Renal pelvis (tissue), 1 donor: ENCODE measurements at regions not wholly inside any gene's neighbourhood (a gene's known extent, or its start where the extent isn't known, plus 50 kb on each side); places are given as distances from the start of the nearest gene placed in this dataset.
A peak's percentile ranks its signal among the peaks of the same experiment; 100 is the strongest.
"Not testable (repeated sequence)": the region's sequence is repeated elsewhere in the genome, so short reads cannot be mapped to it uniquely, and the experiment has no call there.

Source experiments
- DNase-seq: peaks from one replicate; pipeline ENCODE4 v3.0.0-alpha.2; 2013

GRCh38 chr10:61047788-61048560 lies 104.0 kb upstream of the RHOBTB1 start:
- no peak for DNase-seq

DNA sequence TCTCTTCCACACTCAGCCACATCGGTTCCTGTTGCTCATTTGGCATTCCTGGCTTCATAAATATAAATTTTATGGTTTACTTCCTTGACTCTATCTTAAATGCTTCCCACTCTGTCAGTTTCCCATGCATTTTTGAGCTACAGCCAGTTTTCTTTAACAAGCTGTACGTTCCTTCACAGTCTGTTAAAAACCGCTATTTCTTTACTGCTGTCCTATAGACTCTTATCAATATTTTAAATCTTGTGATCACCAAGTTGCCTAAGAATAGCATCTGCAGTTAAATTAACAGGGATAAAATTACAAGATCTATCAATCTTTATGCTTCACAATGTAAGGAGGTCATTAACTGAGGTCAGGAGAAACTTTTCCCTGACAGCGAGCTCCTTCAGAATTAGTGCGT lies 103.1 kb upstream of the RHOBTB1 start:
- peak; percentile 69 for DNase-seq

- DNase-seq, result not testable (repeated sequence)
Measured at GRCh38 chr10:61045480-61045879, 101.5 kb upstream of the RHOBTB1 start.

- DNase-seq, result no peak
Measured at GRCh38 chr10:61042533-61042932, 98.5 kb upstream of the RHOBTB1 start.

- no peak for DNase-seq
Measured at GRCh38 chr10:61040399-61041016, 96.5 kb upstream of the RHOBTB1 start.

- DNase-seq, result no peak
Measured at GRCh38 chr10:61039868-61040267, 95.9 kb upstream of the RHOBTB1 start.

- not testable (repeated sequence) for DNase-seq
Measured at GRCh38 chr10:61037261-61037830, 93.4 kb upstream of the RHOBTB1 start.

DNA sequence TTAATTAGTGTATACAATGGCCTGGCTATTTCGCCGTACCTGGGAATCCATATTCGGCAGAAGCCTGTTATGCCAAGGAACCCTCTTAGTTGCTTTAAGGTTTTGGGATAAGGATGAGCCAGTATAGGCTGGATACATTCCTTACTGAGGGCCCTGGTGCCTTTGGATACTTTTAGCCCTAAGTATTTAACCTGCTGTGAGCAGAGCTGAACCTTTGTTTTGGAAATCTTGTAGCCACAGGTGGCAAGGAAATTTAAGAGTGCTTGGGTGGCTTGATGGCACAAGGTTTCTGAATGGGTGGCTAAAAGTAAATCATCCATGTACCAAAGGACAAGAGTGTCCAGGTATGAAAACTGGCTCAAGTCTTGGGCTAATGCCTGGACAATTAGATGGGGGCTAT lies 92.2 kb upstream of the RHOBTB1 start:
- not testable (repeated sequence) for DNase-seq

DNA sequence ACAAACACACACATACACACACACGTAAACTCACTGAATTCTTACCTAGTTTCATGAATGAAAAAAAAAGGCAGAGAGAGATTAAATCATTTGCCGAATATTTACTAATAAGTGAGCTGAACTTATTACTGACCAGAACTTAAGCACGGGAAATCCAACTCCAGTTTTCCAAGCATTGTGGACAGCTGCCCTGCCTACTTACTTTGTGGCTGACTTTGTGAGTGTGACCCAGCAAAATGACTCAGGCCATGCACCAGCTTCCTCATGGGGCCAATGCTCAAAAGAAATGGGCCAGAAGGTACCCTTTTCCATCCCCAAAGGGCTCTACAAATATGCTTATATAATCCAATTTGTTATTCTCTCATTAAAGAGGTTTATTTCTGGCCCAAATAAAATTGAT lies 87.4 kb upstream of the RHOBTB1 start:
- no peak for DNase-seq

GRCh38 chr10:61029411-61029810 lies 85.4 kb upstream of the RHOBTB1 start:
- no peak for DNase-seq

- no peak for DNase-seq
Measured at GRCh38 chr10:61028861-61029361, 84.9 kb upstream of the RHOBTB1 start.

DNA sequence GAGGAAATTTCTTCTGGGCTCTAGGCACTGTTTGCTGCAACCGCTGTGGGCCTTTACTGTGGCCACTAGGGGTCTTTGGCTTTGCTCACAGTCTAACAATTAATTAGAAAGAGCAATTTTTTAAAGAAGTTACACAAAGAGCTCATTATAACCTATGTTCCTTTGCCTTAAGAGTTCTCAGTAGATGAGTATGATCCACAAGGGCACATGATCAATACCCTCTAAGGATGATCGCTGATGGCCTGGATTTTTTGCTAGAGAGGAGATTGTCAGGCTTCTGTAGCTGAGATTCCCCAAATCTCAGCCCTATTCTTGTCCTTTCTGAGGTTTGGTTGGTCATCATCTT lies 80.8 kb upstream of the RHOBTB1 start:
- DNase-seq, result no peak

- DNase-seq, result no peak
Measured at GRCh38 chr10:61024151-61024855, 80.3 kb upstream of the RHOBTB1 start.

- DNase-seq, result no peak
Measured at GRCh38 chr10:61023053-61023452, 79.1 kb upstream of the RHOBTB1 start.

GRCh38 chr10:61021926-61022325 lies 77.9 kb upstream of the RHOBTB1 start:
- no peak for DNase-seq

DNA sequence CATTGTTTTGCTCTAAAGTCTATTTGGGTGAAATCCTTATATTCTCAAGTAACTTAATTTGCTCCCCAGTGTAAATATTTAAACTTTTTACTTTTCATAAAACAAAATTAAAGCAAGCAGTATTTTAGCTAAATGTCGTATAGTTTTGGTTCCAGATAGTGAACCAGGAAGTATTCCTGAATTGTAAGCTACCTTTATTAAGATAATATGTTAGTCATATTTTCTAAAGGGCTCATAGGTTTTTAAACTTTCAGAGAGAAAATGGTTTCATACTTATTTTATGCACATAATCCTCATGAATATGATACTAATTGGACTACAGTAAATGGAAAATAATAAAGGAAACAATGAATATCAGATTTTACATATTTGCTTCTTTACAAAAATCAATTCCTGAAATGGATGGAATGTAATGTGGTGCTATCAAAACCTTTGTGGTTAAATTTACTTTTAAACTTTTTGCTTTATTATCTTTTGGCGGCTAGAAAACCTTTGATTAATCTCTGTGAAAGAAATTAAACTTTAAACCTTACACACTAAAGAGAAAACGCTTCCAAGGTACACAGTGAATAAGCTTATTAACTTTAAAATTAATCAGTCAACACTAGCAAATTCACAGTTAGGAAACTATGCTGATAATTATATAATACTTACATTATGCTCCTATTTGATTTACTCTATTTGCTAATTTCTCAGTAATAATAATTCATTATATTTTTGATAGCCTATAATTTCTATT lies 76.6 kb upstream of the RHOBTB1 start:
- DNase-seq, result no peak

DNA sequence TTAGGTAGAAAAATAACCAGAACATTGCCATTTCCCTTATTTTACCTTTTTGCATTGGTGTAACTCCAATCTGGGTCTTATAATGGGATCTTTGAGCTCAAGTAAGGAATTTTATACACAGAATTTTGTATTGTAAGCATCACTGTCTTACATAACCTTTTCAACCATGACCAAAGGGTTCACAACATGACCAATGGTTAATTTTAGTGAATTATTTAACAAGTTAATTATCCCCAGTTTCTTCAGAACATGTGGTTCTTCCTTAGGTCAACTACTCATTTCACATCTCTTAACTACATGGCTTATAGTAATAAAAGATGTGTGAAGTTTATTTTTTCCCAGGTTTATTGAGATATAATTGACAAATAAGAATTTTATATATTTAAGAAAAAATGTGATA lies 74.2 kb upstream of the RHOBTB1 start:
- no peak for DNase-seq

DNA sequence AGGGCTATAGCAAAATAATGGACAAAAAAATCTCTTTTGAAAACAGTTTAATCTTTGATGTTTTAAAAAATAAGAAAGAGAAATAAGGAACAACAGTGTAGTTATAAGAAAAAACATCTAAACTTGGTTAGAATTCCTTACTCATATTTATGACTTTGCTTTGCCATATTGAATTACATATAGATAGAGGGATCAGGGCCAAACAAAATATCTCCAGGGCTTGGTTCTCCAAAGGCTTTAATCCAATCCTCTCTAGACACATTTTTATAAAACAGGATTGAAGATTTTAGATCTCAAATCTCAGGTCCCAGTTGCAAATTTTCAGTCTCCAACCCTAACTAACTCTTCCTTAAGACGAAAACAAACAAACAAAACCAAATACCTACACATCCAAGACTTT lies 72.6 kb upstream of the RHOBTB1 start:
- no peak for DNase-seq

DNA sequence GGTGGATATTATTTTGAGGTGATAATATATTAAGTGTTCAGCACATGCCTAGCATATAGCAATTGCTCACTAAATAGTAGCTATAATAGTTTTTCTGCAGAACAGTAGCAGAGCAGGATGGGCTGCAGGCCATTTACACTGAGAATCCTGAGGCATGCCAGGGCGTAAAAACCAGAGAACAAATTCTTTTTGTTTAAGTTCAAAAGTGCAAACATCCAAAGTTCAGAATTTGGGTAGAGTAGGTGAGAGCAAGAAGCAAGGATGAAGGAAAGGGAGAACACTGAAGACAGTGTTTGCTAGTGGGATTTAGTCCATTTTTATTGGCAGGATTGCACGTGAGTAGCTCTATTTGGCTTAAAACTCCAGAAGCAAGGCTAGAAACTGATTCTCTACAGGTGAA lies 72.0 kb upstream of the RHOBTB1 start:
- DNase-seq, result no peak

- DNase-seq, result no peak
Measured at GRCh38 chr10:61010863-61011262, 66.9 kb upstream of the RHOBTB1 start.

DNA sequence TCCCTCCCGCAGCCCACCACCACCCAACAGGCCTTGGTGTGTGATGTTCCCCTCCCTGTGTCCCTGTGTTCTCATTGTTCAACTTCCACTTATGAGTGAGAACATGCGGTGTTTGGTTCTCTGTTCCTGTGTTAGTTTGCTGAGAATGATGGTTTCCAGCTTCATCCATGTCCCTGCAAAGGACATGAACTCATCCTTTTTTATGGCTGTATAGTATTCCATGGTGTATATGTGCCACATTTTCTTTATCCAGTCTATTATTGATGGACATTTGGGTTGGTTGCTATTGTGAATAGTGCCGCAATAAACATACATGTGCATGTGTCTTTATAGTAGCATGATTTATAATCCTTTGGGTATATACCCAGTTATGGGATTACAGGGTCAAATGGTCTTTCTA lies 59.1 kb upstream of the RHOBTB1 start:
- not testable (repeated sequence) for DNase-seq

GRCh38 chr10:61001731-61002122 lies 57.7 kb upstream of the RHOBTB1 start:
- DNase-seq, result no peak
